GF-D8 (cell line): ENCODE measurements at regions not wholly inside any gene's neighbourhood (a gene's known extent, or its start where the extent isn't known, plus 50 kb on each side); places are given as distances from the start of the nearest gene placed in this dataset.

Experiments used
- DNase-seq: peaks from one replicate; lab custom pipeline; 2025; lab: John Stamatoyannopoulos, UW

DNA sequence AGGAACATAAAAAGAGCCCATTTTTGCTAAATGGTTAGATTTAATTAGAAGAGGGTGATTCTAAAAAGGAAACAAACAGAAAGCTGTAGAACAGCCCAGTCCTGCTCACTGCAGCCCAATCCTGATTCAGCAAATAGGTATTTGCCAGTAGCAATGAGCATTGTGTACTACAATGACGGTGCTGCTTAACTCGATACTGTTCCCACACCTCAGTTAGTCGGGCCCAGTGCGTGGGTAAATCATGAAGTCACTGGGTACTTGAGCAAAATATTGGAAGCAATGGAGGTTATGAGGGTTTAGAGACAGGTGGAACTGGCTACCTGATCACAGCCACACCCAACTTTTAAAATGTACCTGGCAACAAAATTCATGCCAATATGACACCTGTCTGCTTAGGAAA is 101.5 kb upstream of the ADGRL2 start:
- DNase-seq: no peak

DNA sequence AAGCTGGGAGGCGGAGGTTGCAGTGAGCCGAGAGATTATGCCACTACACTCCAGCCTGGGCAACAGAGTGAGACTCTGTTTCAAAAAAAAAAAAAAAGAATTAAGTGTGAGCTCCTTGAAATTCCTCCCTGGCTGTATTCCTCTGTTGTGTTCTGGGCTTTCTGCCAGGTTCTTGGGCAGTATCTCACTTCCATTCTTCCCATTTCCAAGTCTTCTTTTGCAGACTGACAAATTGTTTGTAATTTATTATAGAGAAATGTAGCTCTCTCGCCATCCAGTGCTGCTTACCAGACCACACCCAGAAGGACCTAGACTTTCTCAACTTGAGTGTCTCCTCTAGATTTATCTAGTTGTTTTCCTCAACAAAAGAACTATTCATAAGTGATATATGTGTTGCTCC is 105.0 kb upstream of the ADGRL2 start:
- no peak for DNase-seq

DNA sequence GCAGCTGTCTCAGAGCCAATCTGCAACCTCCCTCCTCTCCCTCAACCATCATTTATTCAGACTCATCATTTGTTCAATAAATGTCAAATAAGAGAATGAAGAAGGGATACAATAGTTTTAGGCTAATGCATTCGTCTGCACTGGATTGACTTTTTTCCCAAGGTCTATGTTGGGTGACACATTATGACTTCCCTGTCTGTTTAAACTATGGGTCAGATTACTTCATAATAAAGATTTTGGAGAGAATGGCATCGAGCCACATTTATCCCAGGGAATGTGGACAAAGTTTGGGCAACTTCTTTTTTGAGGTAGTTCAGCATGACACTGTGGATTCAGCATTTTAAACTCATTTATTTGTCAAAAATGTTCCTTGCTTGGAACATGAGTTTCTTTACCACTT is 107.4 kb upstream of the ADGRL2 start:
- no peak for DNase-seq

DNA sequence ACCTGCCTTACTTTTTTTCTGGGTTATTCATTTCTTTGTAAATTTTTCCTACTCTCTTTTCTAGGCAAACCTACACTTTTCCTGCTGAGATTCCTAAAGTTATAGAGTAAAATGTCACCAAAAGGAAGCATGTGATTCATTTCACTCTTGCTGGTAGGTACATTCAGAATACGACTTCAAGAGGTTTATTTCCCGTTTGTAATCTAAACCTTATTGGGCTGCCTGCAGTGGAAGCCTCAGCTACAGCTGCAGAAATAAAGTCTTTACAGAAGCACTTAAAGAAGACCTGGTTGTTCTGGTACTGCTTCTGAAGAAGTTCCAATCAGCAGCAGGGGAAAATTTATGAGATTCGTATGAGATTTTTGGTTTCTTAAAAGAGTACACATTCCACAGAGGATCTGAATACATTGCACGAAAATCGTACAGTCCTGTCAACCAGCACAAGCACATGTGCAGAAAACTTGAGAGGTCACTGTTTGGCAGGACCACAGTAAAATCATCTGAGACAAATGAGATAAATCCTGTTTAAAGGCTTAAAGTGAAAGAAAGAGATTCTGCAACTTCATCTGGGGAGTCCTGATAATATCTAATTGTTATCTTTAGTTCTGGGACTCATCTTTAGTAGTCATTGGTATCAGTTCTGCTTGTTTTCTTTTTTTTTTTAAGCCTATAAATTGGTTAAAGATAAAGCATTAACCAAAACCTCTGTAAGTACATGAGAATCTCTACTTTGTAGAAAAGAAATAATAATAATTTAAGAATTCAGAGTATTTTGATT is 109.9 kb upstream of the ADGRL2 start:
- DNase-seq: no peak

DNA sequence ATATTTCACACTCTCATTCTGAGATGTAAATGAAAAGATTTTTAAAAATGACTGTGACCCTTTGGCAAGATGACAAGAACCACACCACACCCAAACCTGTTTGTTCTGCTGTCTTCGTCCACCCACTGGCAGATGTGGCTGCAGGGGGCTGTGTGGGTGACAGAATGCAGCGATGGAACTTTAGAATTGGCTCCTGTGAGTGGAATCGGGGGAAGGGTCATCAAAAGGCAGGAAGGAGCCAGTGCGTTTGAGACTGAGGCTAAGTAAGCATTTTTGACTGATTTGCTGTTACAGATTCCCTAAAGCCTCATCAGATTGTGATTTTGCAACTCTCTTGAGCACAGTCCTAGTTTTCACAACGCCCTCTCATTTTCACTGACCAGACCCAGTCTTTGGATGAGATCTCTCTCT is 111.2 kb upstream of the ADGRL2 start:
- no peak for DNase-seq

DNA sequence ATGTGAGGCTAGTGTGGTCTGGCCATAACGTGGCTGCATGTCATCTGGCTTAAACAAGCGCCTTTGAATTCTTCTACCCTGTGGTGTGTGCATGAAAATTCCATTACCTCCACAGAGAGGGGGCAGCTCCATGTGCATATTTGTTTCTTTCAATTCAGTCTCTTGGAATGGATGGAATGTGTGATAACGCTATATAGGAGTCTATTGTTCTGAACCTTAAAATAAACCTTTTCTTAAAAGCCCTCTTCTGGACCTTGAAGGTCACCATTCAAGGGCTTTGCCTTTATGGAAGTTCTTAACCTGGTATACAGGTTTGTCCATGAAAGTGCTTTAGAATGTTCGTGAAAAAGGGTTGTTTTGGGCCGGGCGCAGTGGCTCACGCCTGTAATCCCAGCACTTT is 118.2 kb upstream of the ADGRL2 start:
- DNase-seq: no peak

DNA sequence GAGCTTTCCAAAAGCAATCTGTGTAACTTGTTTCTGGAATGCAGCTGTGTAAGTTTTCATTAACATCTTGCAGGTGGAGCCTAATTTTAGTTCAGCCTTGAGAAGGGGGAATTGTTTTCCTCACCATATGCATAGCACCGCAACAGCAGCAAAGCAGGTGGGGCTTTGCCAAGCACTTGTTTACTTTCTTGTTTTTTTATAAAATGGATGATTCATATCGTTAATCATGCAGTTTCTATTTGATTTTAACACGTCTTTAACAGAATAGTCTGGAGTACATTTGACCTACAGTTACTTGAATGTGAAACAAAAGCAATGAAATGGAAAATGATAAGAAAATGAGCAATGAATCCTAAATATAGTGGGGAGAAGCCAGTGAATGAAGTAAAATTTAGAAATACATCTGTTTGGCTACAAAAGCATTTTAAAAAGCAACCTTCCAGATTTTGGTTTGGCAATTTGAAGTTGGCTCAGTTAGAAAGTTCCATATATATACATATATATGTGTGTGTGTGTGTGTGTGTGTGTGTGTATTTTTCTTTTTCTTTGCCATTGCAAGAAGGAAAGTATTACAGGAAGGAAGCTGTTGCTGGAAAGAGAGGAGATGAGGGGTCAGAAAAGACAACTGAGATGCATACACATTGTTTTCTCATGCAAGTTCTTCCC is 119.0 kb upstream of the ADGRL2 start:
- DNase-seq: no peak

DNA sequence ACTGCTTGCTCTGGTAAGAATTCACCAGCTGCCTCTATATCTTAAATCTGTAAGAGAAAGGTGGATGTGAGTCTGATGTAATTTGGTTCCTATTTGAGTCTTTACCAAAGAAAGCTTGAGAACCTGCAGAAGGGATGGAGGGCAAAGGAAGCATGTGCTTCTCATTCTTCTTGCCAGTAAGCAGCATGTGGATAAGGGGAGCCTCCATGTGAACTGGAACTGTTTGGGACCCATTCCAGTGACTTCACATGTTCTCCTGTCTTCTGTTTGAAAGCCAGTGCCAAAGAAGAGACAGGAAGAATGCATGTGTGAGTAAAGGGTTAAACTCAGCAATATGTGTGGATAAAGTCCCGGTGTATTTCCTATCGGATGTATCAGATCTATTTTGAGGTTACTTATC is 119.6 kb upstream of the ADGRL2 start:
- DNase-seq: no peak

DNA sequence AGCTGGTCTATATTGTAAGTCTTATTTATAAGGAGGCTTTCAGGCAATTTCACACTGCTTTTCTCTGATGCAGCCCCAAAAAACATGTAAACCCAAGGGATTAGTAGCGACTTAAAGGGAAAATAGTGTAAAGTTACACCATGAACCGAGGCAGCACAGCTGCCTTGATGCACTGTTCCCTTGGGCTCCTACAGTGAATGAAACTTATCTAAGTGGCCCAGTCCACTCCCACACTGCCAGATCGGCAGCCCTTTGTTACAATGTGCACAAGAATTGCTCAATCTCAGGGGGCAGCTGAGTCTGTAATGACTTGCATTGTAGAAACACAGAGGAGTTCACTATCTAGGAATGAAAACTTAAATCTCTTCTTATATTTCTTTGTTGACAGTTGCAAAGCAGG is 120.8 kb upstream of the ADGRL2 start:
- DNase-seq: no peak

DNA sequence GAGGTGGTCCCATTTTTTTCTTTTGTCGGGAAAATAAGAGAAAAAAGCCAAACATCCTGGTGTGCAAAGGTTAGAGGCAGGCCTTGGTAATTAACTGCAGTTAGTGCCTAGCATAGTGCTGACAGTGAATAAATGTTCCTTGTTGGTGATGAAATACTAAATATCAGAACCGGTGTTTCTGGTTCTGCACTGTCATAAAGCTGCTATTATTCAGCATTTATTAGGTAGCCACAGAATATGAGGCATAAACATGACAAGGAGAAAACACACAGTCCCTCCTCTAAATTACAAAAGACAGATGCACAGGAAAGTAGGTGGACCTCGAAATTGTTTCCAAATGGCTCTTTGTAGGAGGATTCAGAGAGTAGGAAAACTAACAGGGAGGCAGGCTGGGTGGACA is 122.0 kb upstream of the ADGRL2 start:
- DNase-seq: no peak

DNA sequence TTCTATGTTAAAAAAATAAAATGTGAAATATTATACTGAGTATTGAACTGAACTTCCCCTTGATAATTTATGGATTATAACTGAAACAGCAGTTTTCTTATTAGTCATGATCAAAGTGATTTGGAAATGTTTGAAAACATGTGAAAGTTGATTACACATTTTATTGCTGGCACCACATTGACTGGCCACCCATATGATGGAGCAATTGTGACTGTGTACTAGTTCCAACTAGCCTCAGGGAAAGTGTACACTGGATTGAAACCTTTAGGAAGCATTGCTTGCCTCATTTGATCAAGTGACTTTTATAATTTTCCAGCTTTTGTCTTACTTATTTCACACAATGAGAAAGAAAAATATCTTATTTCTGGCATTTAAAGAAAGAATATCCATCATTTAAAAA is 128.0 kb upstream of the ADGRL2 start:
- DNase-seq: no peak

DNA sequence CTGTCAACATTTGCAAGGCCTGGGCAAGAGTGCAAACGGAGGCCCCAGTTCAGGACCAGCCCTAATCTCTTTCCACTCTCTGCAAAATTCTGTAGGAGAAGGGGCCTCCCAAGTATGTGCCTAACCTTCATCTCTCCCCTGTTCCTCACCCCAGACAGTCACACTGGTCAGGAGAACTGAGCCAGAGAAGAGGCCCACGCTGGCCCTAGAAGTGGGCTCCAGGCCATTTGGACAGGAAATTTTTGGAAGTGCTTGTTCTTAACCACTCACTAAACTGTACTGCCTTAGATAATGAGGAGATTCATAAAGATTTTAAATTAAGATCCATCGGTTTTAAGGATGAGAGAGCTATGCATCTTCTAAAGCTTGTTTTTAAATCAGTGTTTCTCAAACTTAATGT is 129.7 kb upstream of the ADGRL2 start:
- no peak for DNase-seq

DNA sequence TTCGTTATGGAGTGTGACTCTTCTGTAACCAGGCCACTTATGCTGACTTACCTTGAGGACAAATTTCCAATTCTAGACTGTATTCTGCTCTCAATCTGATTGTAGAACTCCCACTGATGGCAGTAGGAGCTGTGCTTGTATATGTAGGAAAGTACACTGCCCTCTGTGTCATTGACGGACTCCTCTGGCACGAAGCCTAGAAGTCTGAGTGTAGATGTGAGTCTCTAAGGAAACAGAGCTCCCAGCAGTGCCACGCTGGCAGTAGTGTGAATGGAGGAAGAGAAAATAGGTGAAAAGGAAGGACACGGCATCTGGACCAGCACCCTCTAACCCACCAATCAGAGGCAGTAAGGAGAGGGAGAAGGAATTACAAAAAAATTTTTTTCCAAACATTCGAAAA is 130.4 kb upstream of the ADGRL2 start:
- no peak for DNase-seq

DNA sequence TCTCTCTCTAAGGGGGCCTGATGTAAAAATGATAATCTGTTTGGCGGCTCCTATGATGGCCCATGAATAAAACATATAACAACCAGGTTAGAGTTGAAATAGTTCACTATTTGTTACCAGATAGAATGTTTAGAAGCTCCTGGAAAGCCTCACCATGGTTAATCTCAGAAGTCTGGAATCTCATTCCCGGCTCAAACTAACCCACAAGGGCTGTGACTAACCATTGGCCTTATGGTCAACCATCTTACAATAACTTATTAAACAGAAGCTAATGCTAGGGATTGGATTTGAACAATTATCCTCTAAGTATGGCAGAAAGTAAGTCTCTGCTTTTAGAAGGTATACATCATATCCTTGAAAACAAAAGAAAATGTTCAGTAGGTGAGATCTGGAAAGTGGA is 134.1 kb upstream of the ADGRL2 start:
- DNase-seq: no peak

DNA sequence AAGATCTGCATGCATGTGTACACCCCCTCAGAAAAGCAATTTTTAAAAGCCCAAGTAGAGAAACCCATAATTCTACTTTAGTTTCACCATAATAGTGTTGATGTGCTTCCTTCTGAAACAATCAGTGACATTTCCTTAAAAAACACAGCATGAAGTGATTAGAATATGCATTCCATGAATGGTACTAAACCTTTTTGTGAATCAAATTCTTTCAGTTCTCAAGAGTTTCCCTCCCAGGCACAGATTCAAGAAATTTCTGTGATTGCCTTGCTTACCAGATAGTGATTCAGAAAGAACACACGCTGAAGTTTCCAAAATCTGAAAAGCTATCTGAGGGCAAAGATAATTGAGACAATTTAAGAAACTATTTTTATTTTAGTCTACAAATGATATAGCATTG is 136.4 kb upstream of the ADGRL2 start:
- no peak for DNase-seq

DNA sequence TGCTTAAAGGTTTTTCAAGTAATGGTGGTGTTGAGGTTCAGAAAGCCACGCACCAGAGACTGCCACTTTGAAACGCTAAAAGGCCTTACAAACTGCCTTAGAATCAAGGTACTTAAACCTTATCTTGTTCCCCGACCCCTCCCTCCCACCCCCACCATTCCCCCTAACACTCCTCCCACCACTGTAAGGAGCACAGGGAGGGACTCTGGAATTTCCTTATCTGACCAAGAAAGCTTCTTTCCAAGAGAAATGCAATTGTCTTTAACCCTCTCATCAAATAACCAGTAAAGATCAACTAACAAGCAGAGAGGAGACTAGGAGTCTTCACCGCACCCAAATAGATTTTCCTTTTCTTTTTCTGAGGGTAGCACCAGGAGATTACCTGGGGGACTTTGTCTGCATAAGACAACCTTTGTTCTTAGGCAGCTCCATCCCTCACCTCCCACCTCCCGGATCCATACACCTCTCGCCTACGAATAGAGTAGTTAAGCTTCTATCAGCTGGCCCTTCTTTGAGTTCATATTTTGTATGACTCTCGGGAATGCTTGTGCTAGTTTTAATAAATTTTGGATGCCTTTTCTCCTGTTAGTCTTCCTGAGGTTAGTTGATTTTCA is 137.7 kb upstream of the ADGRL2 start:
- no peak for DNase-seq

DNA sequence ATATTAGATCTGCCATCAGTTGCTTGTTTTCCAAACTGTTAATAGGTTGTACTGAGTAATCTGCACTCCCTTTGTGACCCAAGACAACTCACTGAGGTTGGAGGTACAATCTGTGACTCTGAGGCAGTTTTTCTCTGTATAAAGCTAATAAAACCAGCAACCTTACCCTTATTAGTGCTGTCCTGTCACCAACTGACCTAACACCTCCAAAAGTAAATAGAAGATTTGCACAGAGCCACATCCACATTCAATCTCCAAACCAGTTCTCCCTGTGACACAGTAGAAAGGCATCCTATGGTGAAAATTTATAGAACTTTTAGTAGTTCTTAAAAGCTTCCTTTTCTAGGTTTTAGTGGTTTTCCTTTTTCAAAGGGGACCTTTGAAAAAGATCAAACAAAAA is 140.4 kb upstream of the ADGRL2 start:
- DNase-seq: no peak

DNA sequence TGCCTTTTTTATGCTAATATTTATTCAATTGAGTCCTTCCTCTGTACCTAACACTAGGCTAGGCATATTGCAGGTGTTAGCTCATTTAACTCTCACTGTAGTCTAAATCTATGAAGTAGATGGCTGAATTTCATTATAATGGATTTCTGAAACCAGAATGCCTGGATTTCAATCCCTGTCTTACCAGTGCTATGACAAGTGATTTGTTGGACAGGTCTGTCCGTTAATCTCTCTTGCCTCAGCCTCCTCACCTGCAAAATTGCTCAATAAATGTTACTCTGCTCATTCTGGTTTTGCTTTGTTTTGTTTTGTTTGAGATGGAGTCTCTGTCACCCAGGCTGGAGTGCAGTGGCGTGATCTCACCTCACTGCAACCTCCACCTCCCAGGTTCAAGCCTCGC is 146.1 kb upstream of the ADGRL2 start:
- DNase-seq: no peak

DNA sequence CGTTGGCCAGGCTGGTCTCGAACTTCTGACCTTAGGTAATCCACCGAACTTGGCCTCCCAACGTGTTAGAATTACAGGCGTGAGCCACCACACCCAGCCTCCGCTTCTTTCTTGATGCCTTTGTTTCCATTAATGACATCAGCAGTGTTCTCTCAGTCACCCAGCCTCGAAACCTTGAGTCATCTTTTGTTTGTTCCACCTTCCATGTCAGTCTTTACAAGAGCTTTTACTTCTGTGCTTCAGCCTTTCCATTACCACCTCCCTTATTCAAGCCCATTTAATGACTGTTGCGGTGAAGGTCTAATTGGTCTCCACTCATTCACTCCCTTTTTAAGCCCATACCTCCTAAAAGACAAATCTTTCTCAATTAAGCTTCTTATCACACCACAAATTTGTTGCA is 146.6 kb upstream of the ADGRL2 start:
- no peak for DNase-seq

DNA sequence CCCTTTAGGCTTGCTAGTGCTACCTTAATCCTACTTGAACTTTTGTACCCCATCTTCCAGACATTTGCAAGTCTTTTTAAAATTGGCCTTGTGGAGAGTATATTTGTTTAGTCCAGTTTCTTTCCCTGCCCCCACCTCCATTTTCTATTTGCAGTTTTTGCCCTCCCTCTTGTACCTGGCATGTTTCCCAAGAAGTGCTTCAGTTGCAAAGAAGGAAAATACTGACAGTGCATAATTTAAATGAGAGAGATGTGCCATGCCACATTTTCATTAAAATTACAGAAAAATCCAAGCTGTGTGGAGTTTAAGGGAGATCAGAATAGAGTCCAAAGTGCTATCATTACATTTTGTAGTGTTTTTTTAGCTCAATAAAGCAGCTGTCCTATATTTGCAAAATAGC is 150.0 kb upstream of the ADGRL2 start:
- DNase-seq: no peak

DNA sequence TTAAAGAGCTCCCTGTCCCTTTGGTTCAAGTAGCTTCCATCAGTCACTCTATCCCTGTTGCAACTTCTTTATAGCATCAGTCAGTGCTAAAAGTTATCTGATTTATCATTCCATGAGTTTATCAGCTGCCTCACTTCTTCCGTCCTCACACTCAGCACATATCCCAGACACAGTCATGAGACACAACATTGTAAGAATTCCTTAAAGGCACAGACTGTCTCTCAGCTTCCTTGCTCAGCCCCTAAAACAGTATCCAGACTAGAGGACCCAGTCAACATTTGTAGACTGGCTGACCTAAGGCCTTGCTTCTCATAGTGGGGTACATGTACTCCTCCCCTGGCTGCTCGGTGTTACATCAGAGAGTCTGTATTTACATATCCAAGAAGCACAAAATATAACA is 164.9 kb upstream of the ADGRL2 start:
- no peak for DNase-seq

DNA sequence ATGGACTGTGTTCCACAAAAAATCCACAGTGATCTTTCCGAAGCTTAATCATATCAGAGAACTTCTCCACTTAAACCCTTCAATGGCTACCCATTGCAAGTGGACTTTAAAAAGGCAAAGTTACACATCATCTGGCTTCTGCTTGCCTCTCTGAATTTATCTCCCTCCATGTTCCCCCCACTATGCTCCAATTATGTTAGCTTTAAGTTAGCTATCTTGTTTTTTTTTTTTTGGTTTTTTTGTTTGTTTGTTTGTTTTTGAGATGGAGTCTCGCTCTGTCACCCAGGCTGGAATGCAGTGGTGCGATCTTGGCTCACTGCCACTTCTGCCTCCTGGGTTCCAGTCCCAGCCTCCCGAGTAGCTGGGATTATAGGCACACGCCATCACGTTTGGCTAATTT is 166.4 kb upstream of the ADGRL2 start:
- no peak for DNase-seq

DNA sequence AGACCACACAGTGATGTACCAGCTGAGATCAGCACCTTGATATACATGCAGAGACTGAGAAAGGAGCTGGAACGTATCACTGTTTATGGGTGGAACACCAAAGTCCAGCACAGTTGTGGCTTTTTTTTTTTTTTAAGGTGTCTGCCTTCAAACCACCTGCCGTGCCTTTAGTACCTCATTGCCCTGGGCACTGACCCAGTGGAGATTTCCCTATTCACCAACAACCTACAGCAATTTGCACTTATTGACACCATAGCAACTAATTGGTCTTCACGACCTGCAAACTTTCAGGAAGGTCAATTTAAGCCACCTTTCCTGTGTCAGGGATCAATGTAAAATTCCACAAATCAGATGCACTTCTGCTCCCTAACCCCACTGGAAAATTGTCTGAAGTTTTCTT is 181.6 kb upstream of the ADGRL2 start:
- DNase-seq: no peak

DNA sequence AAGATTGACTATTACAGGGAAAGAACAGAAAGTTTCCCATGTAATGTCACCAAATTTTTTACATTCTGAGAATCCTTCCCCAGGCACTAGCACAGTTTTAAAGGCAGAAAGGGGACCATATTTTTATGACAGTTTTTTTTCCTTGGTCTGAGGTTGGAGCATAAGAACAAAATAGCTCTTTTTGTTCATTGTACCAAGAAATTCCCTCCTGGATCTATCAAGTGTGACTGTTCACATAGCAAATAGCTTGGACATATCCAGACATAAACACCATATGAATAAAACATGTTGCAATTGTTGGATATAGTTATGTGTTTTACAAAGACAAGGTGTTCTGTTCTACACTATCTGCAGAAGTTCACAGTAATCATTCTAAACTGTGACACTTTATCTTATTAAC is 182.4 kb upstream of the ADGRL2 start:
- no peak for DNase-seq
